Erythroblast (primary cell): ENCODE measurements at regions not wholly inside any gene's neighbourhood (a gene's known extent, or its start where the extent isn't known, plus 50 kb on each side); places are given as distances from the start of the nearest gene placed in this dataset.

Experiments
- GATA1 ChIP-seq: IDR thresholded peaks from 2 replicates; pipeline ENCODE4 v1.6.1; 2011; ENCODE audit warnings: low read depth, mild to moderate bottlenecking, control low read depth, low read length, moderate library complexity
- POLR2A ChIP-seq: IDR thresholded peaks from 2 replicates; pipeline ENCODE4 v1.6.1; 2011; ENCODE audit warnings: mild to moderate bottlenecking, low read length

- TF ChIP-seq POLR2A (no peak), GATA1 (no peak)
Observed at GRCh38 chr2:64403426-64403825, 50.5 kb upstream of the LGALSL start.
